EH (cell line): ENCODE measurements at regions not wholly inside any gene's neighbourhood (a gene's known extent, or its start where the extent isn't known, plus 50 kb on each side); places are given as distances from the start of the nearest gene placed in this dataset.
A peak's percentile ranks its signal among the peaks of the same experiment; 100 is the strongest.

Experiments
- DNase-seq: peaks from one replicate; pipeline ENCODE4 v3.0.0-alpha.2; 2015; ENCODE audit warnings: low read depth

GRCh38 chr5:125256296-125256695 is 509.9 kb upstream of the ZNF608 start:
- DNase-seq = no peak

GRCh38 chr5:125257057-125257972 is 510.9 kb upstream of the ZNF608 start:
- DNase-seq = peak; percentile 5

- no peak for DNase-seq
Observed at GRCh38 chr5:125257997-125258396, 511.6 kb upstream of the ZNF608 start.

- no peak for DNase-seq
Observed at GRCh38 chr5:125258615-125259014, 512.2 kb upstream of the ZNF608 start.

- DNase-seq = no peak
Observed at GRCh38 chr5:125261505-125262250, 515.2 kb upstream of the ZNF608 start.

- DNase-seq = peak; percentile 9
Observed at GRCh38 chr5:125262782-125263181, 516.3 kb upstream of the ZNF608 start.

- peak; percentile 6 for DNase-seq
Observed at GRCh38 chr5:125263356-125263755, 516.9 kb upstream of the ZNF608 start.

GRCh38 chr5:125266106-125266505 is 519.7 kb upstream of the ZNF608 start:
- no peak for DNase-seq

GRCh38 chr5:125267636-125268248 is 521.3 kb upstream of the ZNF608 start:
- no peak for DNase-seq

- DNase-seq = no peak
Observed at GRCh38 chr5:125269926-125270325, 523.5 kb upstream of the ZNF608 start.

- DNase-seq = no peak
Observed at GRCh38 chr5:125272357-125272756, 525.9 kb upstream of the ZNF608 start.

- DNase-seq = peak; percentile 30
Observed at GRCh38 chr5:125274211-125274610, 527.8 kb upstream of the ZNF608 start.

GRCh38 chr5:125274938-125275724 is 528.7 kb upstream of the ZNF608 start:
- peak; percentile 48 for DNase-seq

GRCh38 chr5:125275725-125276090 is 529.3 kb upstream of the ZNF608 start:
- no peak for DNase-seq

- no peak for DNase-seq
Observed at GRCh38 chr5:125276096-125276495, 529.7 kb upstream of the ZNF608 start.

- peak; percentile 83 for DNase-seq
Observed at GRCh38 chr5:125277494-125278154, 531.2 kb upstream of the ZNF608 start.

GRCh38 chr5:125278711-125279110 is 532.3 kb upstream of the ZNF608 start:
- DNase-seq = no peak

- no peak for DNase-seq
Observed at GRCh38 chr5:125281667-125282066, 535.2 kb upstream of the ZNF608 start.

- DNase-seq = no peak
Observed at GRCh38 chr5:125283372-125283771, 536.9 kb upstream of the ZNF608 start.

- DNase-seq = no peak
Observed at GRCh38 chr5:125286271-125286670, 539.8 kb upstream of the ZNF608 start.

GRCh38 chr5:125289606-125290005 is 543.2 kb upstream of the ZNF608 start:
- no peak for DNase-seq
